HUES64 (cell line): ENCODE measurements at regions not wholly inside any gene's neighbourhood (a gene's known extent, or its start where the extent isn't known, plus 50 kb on each side); places are given as distances from the start of the nearest gene placed in this dataset.

Experiments used
- H3K27ac ChIP-seq: 2 replicates; pipeline ENCODE4 v1.7.0; 2013; ENCODE audit warnings: low read depth, low read length, inconsistent platforms
- H3K27me3 ChIP-seq: 2 replicates; pipeline ENCODE4 v1.6.1; 2013; ENCODE audit warnings: mild to moderate bottlenecking, low read length; ENCODE audit not compliant: insufficient read depth
- H3K36me3 ChIP-seq: 2 replicates; pipeline ENCODE4 v1.6.1; 2013; ENCODE audit warnings: mild to moderate bottlenecking, low read length; ENCODE audit not compliant: insufficient read depth
- H3K4me1 ChIP-seq: 2 replicates; pipeline ENCODE4 v1.6.1; 2013; ENCODE audit warnings: mild to moderate bottlenecking, low read length, moderate library complexity; ENCODE audit not compliant: insufficient read depth
- H3K4me3 ChIP-seq: 2 replicates; pipeline ENCODE4 v1.5.1; 2013; ENCODE audit warnings: mild to moderate bottlenecking, low read length, moderate library complexity
- H3K9ac ChIP-seq: 2 replicates; pipeline ENCODE4 v1.6.1; 2013; ENCODE audit warnings: mild to moderate bottlenecking, low read depth, low read length
- H3K9me3 ChIP-seq: 2 replicates; pipeline ENCODE4 v1.6.1; 2013; ENCODE audit warnings: low read depth, low read length; ENCODE audit not compliant: insufficient read depth
- WGBS: fragments of 150-250, 120-280 bp; methylation state at CpG from one replicate; pipeline ENCODE4 v1.1.7; 2013; ENCODE audit warnings: missing lambda C conversion rate; 5-methylcytosine and 5-hydroxymethylcytosine counted together

DNA sequence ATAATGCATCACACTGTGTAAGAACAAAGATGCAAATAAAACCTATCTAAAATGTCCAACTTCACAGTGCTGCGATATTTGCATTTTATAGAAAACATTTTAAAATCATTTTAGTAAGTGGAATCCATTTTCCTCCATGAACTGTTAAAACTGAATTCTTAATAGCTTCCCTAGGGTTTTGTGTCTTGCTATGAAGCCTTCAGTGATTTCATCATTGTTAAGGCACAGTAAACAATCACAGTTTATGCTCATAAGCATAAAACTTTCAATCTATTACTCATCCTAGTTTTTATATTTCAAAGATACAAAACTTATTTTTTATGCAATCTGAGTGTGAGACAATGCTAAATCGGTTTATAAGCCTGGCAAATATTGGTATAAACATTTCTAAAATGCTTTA is 509.7 kb downstream of the TUSC7 start:
- Histone ChIP-seq H3K4me1 (no peaks in the 10 kb centered on the region), H3K27ac (no peak overlapping the region), H3K36me3 (no peaks in the 10 kb centered on the region), H3K9ac (no peak overlapping the region), H3K9me3 (no peaks in the 10 kb centered on the region), H3K4me3 (no peak overlapping the region), H3K27me3 (no peaks in the 10 kb centered on the region)
- no CpG with 5 or more reads among the region's 2 CpGs for WGBS

DNA sequence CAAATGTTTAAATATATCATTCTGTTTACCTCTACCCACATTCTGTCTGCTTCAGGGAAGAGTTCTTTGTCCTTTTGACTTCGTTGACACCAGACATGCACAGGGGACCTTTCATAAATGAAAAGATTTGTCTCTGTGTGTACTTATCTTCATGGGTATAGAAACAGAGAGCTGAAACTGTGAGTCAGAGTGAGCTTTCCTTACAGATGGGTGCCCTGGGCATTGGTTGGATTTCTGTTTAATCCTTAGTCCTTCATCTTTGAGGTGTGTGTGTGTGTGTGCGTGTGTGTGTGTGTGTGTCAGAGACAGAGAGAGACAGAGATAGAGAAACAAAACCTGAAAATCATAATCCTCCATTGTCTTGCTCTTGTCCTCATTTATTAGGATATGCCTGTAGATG is 517.4 kb downstream of the TUSC7 start:
- H3K27ac ChIP-seq: no peak overlapping the region
- H3K4me1 ChIP-seq: no peaks in the 10 kb centered on the region
- H3K27me3 ChIP-seq: no peaks in the 10 kb centered on the region
- no peak overlapping the region for H3K9ac ChIP-seq
- no peaks in the 10 kb centered on the region for H3K36me3 ChIP-seq
- no peak overlapping the region for H3K4me3 ChIP-seq
- no peaks in the 10 kb centered on the region for H3K9me3 ChIP-seq
- 82% methylated on average over 1 of the region's 2 CpGs for WGBS

DNA sequence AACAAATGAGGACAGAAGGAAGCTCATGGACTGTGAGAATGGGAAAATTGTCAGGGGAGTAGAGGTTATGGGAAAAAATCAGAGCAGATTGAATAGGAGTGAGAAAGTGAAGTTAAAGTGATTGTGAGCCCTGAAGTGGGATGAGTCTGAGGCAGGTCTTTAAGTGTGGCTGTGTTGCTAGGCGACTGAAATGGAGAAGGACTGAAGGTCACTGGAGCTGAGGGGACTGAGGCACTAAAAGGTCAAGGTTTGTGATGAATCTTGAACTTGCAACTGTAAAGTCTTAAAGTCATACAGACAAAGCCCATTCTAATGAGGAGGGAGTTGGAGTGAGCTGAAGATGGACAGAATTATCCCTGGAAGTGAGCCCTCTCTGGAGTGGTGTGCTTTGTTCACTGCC is 518.9 kb downstream of the TUSC7 start:
- H3K36me3 ChIP-seq: no peaks in the 10 kb centered on the region
- whole genome bisulfite sequencing: 96% methylated on average over 1 of the region's 1 CpG
- no peaks in the 10 kb centered on the region for H3K9me3 ChIP-seq
- no peak overlapping the region for H3K9ac ChIP-seq
- H3K27ac ChIP-seq: no peak overlapping the region
- no peak overlapping the region for H3K4me3 ChIP-seq
- no peaks in the 10 kb centered on the region for H3K4me1 ChIP-seq
- no peaks in the 10 kb centered on the region for H3K27me3 ChIP-seq

DNA sequence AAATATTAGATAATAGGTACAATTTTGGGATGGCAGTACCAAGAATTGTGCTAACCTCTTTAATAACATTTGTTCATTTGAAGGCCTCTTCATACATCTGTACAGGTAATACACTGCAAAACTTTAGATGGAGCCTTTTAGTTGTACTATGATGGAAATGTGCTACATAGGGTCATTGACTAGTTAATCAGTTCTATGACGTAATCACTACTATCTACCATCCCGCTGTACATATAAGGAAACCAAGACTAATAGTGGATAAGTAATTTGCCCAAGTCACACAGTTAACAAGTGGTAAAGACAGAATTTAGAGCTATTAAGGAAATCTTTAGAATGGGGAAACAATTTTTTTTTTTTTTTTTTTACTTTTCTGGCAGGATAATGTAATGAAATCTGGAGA is 521.3 kb downstream of the TUSC7 start:
- H3K27me3 ChIP-seq: no peaks in the 10 kb centered on the region
- H3K9ac ChIP-seq: no peak overlapping the region
- H3K4me3 ChIP-seq: no peak overlapping the region
- no peaks in the 10 kb centered on the region for H3K4me1 ChIP-seq
- H3K27ac ChIP-seq: no peak overlapping the region
- no peaks in the 10 kb centered on the region for H3K9me3 ChIP-seq
- no peaks in the 10 kb centered on the region for H3K36me3 ChIP-seq
- no CpG with 5 or more reads among the region's 2 CpGs for WGBS

DNA sequence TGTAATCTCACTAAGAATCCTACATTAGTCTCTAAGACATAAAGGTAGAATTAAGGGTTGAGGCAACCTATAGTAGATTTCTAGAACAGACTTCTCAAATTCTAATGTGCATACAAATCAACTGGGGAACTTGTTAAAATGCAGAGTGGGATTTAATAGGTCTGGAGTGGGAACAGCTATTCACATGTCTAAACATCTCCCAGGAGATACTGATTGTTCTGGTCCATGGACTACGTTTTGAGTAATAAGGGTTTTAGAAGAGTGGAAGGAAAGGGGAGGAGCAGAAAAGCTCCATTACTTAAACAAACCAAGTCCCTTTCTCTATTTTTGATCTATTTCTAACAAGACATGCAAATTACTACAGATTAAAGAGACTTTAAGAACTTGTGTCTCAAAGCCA is 524.8 kb downstream of the TUSC7 start:
- no peak overlapping the region for H3K9ac ChIP-seq
- H3K27ac ChIP-seq: no peak overlapping the region
- H3K9me3 ChIP-seq: no peaks in the 10 kb centered on the region
- no peaks in the 10 kb centered on the region for H3K36me3 ChIP-seq
- H3K27me3 ChIP-seq: no peaks in the 10 kb centered on the region
- no peak overlapping the region for H3K4me3 ChIP-seq
- H3K4me1 ChIP-seq: no peaks in the 10 kb centered on the region
- WGBS: no CpG with 5 or more reads among the region's 1 CpG

DNA sequence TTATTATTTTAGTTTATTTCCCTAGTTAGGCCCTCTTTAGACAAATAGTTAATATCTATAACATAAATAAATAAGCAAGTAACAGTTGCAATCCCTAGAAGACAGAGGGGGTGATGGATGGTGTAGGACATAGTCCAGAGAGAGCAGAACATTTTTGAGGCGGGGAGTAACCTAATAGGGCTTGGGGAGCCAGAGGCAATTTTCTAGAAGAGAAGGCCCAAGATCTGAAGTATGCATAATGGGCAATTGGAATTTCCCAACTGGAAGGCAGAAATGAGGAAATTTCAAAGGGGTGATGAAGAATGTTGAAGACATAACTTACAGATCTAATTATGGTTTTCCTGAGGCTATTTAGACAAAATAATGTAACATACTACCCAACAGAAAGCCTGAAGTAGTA is 525.7 kb downstream of the TUSC7 start:
- Histone ChIP-seq H3K36me3 (no peaks in the 10 kb centered on the region), H3K4me3 (no peak overlapping the region), H3K27me3 (no peaks in the 10 kb centered on the region), H3K4me1 (no peaks in the 10 kb centered on the region), H3K9me3 (no peaks in the 10 kb centered on the region), H3K9ac (no peak overlapping the region), H3K27ac (no peak overlapping the region)
- WGBS: 93% methylated on average over 1 of the region's 1 CpG

DNA sequence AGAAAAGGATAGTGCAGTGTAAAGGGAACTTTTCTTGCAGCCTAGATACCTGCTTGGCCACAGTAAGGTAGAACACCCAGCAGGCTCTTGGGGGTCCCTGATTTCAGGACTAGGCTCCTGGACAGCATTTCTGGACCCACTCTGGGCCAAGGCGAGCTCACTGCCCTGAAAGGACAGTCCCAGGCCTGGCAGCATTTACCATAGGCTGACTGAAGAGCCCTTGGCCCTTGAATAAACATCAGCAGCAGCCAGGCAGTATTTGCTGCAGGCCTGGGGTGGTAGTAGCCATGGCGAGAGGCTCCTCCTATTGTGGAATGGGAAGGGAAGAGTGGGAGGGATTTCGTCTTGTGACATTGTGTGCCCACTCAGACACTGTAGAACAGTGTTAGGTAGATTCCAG is 529.2 kb downstream of the TUSC7 start:
- no peak overlapping the region for H3K4me3 ChIP-seq
- no peaks in the 10 kb centered on the region for H3K36me3 ChIP-seq
- no peaks in the 10 kb centered on the region for H3K9me3 ChIP-seq
- WGBS: 88% methylated on average over 3 of the region's 3 CpGs
- no peaks in the 10 kb centered on the region for H3K27me3 ChIP-seq
- no peak overlapping the region for H3K27ac ChIP-seq
- no peak overlapping the region for H3K9ac ChIP-seq
- H3K4me1 ChIP-seq: no peaks in the 10 kb centered on the region

DNA sequence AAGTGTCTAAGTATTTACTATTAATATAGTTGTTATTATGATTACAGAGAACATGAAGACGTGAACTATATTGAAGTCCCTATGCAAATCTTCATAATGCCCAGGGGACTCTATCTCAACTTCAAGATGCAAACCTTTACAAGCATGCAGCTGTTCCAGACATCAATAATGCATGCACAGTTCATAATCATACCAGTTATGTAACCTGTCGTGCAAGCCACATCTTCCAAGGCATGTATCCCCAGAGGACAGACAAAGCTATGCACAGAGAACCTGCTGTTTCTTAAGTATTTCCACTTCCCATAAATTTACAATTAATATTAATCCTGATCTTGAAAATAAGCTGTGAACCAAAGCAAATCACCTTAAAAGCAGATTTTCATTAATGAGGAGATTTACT is 534.1 kb downstream of the TUSC7 start:
- 95% methylated on average over 2 of the region's 2 CpGs for WGBS
- no peak overlapping the region for H3K9ac ChIP-seq
- H3K36me3 ChIP-seq: no peaks in the 10 kb centered on the region
- no peaks in the 10 kb centered on the region for H3K9me3 ChIP-seq
- no peaks in the 10 kb centered on the region for H3K4me1 ChIP-seq
- no peak overlapping the region for H3K27ac ChIP-seq
- no peak overlapping the region for H3K4me3 ChIP-seq
- no peaks in the 10 kb centered on the region for H3K27me3 ChIP-seq

DNA sequence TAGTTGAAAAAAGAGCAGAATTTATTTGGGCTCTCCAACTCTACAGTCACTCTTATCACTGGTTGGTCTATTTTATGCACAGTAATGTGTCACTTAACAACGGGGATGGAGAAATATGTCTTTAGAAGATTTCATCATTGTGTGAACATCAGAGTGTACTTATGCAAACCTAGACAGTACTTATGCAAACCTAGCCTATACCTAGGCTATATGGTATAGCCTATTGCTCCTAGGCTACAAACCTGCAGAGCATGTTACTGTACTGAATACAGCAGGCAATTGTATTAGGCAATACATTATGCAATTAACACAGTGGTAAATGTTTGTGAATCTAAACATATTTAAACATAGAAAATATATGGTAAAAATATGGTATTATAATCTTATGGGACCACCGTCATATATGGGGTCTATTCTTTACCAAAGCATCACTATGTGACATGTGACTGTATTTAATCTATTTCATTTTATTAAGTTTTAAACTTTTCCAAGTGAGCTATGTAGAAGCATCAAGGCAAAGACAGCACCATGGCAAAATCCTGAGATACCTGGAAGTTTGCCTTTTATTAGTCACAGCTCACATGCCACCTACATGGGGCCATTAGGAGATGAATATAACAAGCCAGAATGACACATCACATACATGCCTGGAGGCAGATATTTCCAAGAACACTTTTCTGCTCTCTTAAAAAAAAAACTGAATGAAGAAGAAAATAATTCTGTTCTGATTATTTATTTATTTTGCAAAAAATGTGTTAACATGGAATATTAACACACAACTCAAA is 537.4 kb downstream of the TUSC7 start:
- no peak overlapping the region for H3K4me3 ChIP-seq
- no peaks in the 10 kb centered on the region for H3K9me3 ChIP-seq
- H3K4me1 ChIP-seq: no peaks in the 10 kb centered on the region
- no peak overlapping the region for H3K27ac ChIP-seq
- no peak overlapping the region for H3K9ac ChIP-seq
- 100% methylated on average over 1 of the region's 2 CpGs for WGBS
- no peaks in the 10 kb centered on the region for H3K27me3 ChIP-seq
- no peaks in the 10 kb centered on the region for H3K36me3 ChIP-seq

DNA sequence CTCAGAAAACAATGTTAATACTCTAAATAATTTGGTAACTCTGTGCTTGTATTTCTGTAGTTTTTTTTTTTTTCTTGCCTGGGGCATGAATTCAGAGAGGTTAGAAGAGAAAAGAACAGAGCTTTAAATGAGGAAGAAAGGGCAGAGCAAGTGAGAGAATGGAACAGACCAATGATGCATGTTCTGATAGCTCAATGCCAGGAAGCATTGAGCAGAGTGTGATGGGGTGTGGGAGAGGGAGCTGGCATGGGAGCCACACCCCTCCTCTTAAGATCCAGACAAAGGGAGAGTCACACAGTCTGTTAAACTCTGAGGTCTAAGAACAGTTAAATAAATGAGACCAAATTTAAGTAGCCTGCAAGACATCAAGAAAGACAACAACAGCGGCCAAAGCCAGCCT is 538.6 kb downstream of the TUSC7 start:
- WGBS: 89% methylated on average over 1 of the region's 1 CpG
- no peaks in the 10 kb centered on the region for H3K4me1 ChIP-seq
- no peaks in the 10 kb centered on the region for H3K27me3 ChIP-seq
- H3K9me3 ChIP-seq: no peaks in the 10 kb centered on the region
- no peak overlapping the region for H3K9ac ChIP-seq
- H3K4me3 ChIP-seq: no peak overlapping the region
- H3K27ac ChIP-seq: no peak overlapping the region
- no peaks in the 10 kb centered on the region for H3K36me3 ChIP-seq

DNA sequence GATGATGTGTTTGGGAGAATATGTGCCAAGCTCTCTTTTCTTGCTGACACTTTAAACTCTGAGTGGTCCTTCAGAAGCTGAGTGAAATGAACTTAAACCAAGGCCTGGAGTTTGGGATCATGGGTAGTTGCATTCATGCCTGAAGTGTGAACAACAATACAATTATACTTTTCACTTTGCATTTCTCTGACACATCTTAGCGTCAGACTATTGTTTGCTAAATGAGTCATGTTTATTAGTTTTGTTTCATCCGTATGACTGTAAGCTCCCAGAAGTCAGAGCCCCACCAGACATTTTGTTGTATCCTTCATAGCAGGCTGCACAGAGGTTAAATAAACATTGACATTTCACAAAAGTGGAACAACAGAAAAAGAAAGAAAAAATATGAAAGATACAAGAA is 542.6 kb downstream of the TUSC7 start:
- no peak overlapping the region for H3K4me3 ChIP-seq
- no peaks in the 10 kb centered on the region for H3K4me1 ChIP-seq
- no peak overlapping the region for H3K27ac ChIP-seq
- no peaks in the 10 kb centered on the region for H3K9me3 ChIP-seq
- H3K27me3 ChIP-seq: no peaks in the 10 kb centered on the region
- 94% methylated on average over 2 of the region's 2 CpGs for WGBS
- H3K9ac ChIP-seq: no peak overlapping the region
- no peaks in the 10 kb centered on the region for H3K36me3 ChIP-seq

DNA sequence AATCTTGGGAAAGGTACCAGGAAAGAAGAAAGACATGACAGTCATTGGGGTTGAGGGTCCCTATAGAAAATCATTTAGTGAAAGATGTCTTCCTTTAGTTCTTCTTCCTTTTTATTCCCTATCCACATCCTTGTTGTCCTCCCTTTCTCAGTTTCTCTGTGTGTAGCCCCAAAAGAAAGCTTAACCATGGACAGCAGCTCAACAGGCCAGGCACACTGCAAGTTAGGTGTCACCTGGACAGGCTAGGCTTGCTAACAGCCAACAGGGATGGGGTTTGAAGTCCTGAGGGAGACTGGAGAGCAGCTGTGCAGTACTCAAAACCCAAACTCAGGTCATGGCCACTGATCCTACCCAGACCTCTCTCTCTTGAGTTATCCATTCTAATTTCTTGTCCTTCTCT is 543.1 kb downstream of the TUSC7 start:
- H3K9me3 ChIP-seq: no peaks in the 10 kb centered on the region
- no peak overlapping the region for H3K27ac ChIP-seq
- H3K4me3 ChIP-seq: no peak overlapping the region
- H3K9ac ChIP-seq: no peak overlapping the region
- no peaks in the 10 kb centered on the region for H3K27me3 ChIP-seq
- no peaks in the 10 kb centered on the region for H3K4me1 ChIP-seq
- H3K36me3 ChIP-seq: no peaks in the 10 kb centered on the region
